ENCODE measurements at regions not wholly inside any gene's neighbourhood (a gene's known extent, or its start where the extent isn't known, plus 50 kb on each side); places are given as distances from the start of the nearest gene placed in this dataset.
"Not testable (repeated sequence)": the region's sequence is repeated elsewhere in the genome, so short reads cannot be mapped to it uniquely, and the experiment has no call there.

DNA sequence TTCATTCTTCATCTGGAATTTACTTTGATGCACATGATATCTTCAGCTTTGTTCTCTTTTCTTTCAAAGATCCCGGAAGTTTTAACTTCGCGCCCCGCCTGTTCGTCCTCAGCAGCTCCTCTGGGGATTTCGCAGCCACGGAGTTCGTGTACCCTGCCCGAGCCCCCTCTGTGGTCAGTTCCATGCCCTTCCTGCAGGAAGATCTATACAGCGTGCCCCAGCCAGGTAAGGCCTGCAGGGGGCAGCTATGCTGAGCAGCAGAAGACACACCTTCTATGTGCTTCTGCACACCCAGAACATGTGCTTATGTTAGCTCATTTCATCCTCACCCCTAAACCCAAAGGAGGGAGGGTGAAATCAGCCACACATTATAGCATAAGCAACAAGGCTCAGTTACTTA, 79.7 kb upstream of the LYZL2 start:
- 81 to 90% (median 90%) methylated on average over 10 of the region's 10 CpGs for WGBS, 3 donors
- no peak overlapping the region for H3K27ac ChIP-seq (ENCODE audit: low read depth, low read length)

DNA sequence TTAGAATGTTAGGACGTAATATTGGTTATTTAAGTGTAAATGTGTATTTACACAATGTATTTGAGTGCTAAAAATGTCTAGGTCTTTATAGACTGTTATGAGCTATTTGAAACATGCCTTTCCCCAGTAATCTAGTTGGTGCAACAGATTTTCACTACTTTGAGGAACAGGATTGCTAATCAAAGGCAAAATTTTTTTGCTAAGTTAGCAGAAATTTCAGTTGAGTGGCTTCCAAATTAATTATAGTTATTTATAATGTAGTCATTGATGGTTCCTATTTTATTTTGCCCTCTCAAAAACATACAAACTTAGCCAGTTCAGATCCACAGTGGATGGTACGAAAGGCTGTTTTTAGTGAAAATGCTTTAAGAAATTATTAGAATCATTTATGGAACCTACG, 78.7 kb upstream of the LYZL2 start:
- 88 to 95% (median 94%) methylated on average over 3 of the region's 3 CpGs for WGBS, 3 donors
- H3K27ac ChIP-seq (ENCODE audit: low read depth, low read length) = no peak overlapping the region

- not testable (repeated sequence) for H3K27ac ChIP-seq (ENCODE audit: low read depth, low read length)
- 85 to 92% (median 92%) methylated on average over 1 of the region's 1 CpG for WGBS, 3 donors
Measured at GRCh38 chr10:30706189-30706588, 76.6 kb upstream of the LYZL2 start.

GRCh38 chr10:30705625-30706149, 76.1 kb upstream of the LYZL2 start:
- H3K27ac ChIP-seq (ENCODE audit: low read depth, low read length) = no peak overlapping the region
- WGBS, 3 donors = 61 to 68% (median 67%) methylated on average over 9 of the region's 9 CpGs

DNA sequence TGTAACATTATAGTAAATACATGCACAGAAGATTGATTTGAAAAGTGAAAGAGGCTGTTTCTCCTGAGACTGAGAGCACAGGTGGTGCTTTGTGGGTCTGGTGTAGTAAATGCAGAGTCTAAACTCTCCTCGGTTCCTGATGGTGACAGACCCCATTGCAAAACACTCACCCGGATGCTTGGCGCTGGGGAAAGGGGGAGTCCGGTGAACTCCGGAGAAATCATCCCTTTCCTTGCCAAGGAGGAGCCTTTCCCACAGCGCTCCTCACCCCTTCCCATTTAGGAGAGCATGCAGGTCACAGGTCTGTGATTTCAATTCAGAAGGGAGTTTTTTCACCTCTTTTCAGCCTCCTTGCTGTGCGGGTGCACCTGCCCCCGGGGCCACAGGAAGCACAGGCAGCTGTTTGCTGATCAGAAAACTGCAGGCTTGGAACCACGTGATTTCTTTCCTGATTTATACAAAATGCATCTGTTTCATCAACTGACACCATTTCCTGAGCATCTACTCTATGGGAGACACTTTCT, 75.6 kb upstream of the LYZL2 start:
- WGBS, 3 donors = 16 to 27% (median 19%) methylated on average over 9 of the region's 9 CpGs
- H3K27ac ChIP-seq (ENCODE audit: low read depth, low read length) = no peak overlapping the region

DNA sequence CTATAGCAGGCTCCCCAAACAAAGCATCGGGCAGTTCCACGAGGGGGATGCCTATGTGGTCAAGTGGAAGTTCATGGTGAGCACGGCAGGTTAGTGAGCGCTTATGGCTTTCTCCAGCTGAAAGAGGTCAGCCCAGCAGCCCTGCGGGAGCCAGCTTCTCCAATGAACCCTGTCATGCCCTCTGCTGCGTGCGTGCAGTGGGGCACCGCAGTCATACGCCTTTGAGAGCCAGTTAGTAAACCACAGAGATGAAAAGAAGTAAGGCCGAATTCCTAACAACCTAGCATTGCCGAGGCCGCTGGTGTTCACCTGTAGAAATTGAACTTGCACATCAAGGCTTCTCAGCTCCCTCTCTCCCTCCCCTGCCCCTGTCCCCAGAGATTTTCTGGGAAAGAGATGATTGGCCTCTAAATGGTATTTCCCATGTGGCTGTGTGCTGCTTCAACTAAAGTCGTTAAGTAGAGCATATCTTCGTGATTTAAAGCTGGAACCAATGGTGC, 75.1 kb upstream of the LYZL2 start:
- not testable (repeated sequence) for H3K27ac ChIP-seq (ENCODE audit: low read depth, low read length)
- 70 to 77% (median 76%) methylated on average over 13 to 14 of the region's 14 CpGs for whole genome bisulfite sequencing, 3 donors

- 77 to 85% (median 81%) methylated on average over 11 of the region's 11 CpGs for WGBS, 3 donors
- no peak overlapping the region for H3K27ac ChIP-seq (ENCODE audit: low read depth, low read length)
Measured at GRCh38 chr10:30704026-30704600, 74.6 kb upstream of the LYZL2 start.

DNA sequence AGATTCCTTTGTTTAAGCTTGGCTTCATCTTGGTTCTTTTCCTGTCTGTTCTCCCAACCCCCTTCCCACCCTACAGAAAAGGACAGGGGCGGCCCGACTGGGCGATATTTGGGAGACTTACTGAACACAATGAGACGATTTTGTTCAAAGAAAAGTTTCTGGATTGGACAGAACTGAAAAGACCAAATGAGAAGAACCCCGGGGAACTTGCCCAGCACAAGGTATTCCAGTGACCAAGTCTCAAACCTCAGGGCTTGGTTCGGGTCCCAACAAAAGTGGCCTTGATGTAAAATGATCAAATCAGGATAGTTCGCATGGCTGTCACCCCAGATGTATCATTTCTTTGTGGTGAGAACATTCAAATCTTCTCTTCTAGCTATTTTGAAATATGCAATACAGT, 73.9 kb upstream of the LYZL2 start:
- not testable (repeated sequence) for H3K27ac ChIP-seq (ENCODE audit: low read depth, low read length)
- 78 to 87% (median 85%) methylated on average over 7 of the region's 7 CpGs for WGBS, 3 donors

DNA sequence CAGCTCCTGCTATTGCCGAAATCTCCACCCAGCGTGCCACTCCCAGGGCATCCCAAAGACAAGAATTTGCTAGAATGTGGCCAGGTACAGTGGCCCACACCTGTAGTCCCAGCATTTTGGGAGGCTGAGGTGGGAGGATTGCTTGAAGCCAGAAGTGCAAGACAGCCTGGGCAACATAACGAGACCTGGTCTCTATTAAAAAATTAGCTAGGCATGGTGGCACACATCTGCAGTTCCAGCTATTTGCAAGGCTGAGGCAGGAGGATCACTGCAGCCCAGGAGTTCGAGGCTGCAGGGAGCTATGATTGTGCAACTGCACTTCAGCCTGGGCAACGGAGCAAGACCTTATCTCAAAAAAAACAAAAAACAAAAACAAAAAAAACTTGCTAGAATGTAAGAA, 73.3 kb upstream of the LYZL2 start:
- WGBS, 3 donors = 68 to 72% (median 72%) methylated on average over 5 of the region's 5 CpGs
- no peak overlapping the region for H3K27ac ChIP-seq (ENCODE audit: low read depth, low read length)

DNA sequence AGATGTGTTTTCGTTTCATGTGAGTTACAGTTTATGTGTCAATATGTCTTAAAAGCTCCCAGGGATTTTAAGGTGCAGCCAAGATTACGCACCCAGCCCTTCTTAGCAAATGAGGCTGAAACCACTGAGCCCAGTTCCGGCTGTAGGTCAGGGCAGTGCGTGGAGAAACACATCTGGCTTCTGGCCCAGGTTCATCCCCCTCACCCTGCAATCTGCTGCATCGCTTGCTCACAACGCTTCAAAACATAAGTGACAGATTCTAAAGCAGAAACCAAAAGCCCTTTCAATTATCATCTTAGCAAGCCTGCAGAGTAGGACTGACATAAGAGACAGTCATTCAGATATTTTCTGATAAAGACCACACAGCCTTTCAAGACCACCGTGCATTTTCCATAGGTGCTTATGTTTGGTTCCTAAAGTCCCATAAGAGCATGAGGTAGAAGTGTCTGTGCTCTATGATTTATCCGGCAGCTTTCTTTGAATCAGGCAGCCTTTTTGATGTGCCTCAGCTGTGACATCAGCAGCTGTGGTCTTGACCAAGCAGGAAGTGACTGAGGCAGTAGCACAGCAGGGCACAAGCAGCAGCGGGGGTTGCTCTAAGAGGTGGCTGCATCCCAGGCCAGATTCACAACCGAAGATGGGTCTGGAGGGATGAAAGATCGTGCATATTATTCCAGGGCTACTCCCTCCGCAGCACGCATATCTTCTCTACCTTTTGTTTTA, 72.1 kb upstream of the LYZL2 start:
- H3K27ac ChIP-seq (ENCODE audit: low read depth, low read length) = no peak overlapping the region
- WGBS, 3 donors = 34 to 48% (median 44%) methylated on average over 13 of the region's 13 CpGs

GRCh38 chr10:30697806-30698205, 68.3 kb upstream of the LYZL2 start:
- no peak overlapping the region for H3K27ac ChIP-seq (ENCODE audit: low read depth, low read length)
- WGBS, 3 donors = 65 to 85% (median 79%) methylated on average over 3 of the region's 3 CpGs

- not testable (repeated sequence) for H3K27ac ChIP-seq (ENCODE audit: low read depth, low read length)
- WGBS, 3 donors = 52 to 65% (median 56%) methylated on average over 17 of the region's 17 CpGs
Measured at GRCh38 chr10:30697221-30697620, 67.7 kb upstream of the LYZL2 start.

DNA sequence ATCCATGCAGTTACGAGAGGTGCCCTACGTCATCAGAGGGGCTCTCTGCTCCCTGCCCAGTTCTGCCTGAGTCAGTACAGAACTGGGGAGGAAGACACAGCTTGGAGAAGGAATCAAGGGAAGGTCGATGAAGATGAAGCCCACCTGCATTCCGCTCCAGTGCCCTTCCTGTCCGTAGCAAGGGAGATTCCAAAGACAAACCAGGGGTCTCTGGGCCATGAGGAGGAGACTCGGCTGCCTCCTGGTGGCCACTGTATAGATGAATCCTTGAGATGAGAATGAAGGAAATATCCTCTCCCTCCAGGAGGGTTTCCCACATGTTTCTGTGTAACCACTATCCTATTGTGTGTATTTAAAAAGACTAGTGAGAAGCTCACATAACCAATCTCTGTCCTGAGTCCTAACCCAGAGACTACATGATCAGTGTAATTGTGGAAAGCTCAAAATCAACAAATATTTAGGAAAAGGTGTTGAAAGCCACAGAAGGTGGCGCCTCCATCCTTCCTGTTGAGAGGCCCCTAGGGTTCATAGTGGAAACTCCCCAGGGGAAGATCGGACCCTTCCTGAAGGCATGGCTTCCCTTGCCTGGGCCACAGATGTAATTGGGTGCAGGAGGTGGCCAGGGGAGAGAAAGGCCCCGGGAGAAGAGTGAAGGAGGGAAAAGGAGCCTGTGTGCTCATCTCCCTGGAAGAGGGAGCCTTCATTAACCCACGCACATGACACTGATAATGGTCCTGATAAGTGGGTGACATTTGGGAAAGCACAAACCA, 67.0 kb upstream of the LYZL2 start:
- WGBS, 3 donors = 67 to 79% (median 72%) methylated on average over 8 to 9 of the region's 10 CpGs
- H3K27ac ChIP-seq (ENCODE audit: low read depth, low read length) = not testable (repeated sequence)

DNA sequence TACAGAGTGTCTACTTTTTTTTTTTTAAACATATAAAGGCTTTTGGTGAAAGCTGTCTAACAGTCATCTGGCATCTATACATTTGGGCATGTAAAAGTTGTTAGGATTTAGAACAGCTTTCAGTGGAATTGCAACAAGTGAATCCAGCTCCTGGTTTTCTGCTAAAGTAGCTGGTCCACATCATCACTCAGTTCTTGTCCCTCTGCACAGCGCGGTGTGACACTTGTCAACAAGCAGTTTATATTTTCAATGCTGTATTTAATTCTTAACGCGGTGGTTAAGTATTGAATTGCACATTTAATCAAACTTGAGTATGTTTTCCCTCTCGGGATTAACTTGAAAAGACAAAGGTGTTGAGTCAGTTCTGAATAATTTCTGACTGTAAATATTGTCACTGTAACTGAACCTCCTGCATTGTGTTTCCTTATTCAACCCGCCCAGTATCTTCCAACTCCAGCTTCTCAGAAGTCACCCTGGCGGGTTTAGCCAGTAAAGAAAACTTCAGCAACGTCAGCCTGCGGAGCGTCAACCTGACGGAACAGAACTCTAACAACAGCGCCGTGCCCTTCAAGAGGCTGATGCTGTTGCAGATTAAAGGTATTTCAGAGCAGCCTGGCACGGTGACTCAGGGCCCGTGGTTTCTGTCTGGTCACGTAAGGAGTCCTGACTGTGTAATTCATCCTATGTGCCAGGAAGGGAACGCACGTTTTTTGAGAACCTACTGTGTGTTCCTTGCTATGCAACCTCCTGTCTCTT, 66.1 kb upstream of the LYZL2 start:
- not testable (repeated sequence) for H3K27ac ChIP-seq (ENCODE audit: low read depth, low read length)
- WGBS, 3 donors = 58 to 72% (median 66%) methylated on average over 18 of the region's 18 CpGs

GRCh38 chr10:30694518-30695228, 65.1 kb upstream of the LYZL2 start:
- no peak overlapping the region for H3K27ac ChIP-seq (ENCODE audit: low read depth, low read length)

GRCh38 chr10:30691639-30692015, 62.1 kb upstream of the LYZL2 start:
- H3K27ac ChIP-seq (ENCODE audit: low read depth, low read length) = no peak overlapping the region
- 84 to 95% (median 94%) methylated on average over 13 of the region's 13 CpGs for WGBS, 3 donors

More at GRCh38 chr10:30694518-30695228, 65.1 kb upstream of the LYZL2 start:
- 72 to 93% (median 91%) methylated on average over 6 of the region's 6 CpGs for WGBS, 3 donors

GRCh38 chr10:30690948-30691638, 61.5 kb upstream of the LYZL2 start:
- not testable (repeated sequence) for H3K27ac ChIP-seq (ENCODE audit: low read depth, low read length)
- WGBS, 3 donors = 86 to 88% (median 86%) methylated on average over 24 of the region's 24 CpGs

All from adipose tissue (tissue), 3 donors.